HG03571 (cell line): ENCODE measurements at regions not wholly inside any gene's neighbourhood (a gene's known extent, or its start where the extent isn't known, plus 50 kb on each side); places are given as distances from the start of the nearest gene placed in this dataset.
"Not testable (repeated sequence)": the region's sequence is repeated elsewhere in the genome, so short reads cannot be mapped to it uniquely, and the experiment has no call there.

Source experiments
- ATAC-seq: cut with Tn5 transposase; IDR thresholded peaks from one replicate; pipeline ENCODE4 v1.9.1; 2021; ENCODE audit not compliant: unreplicated experiment

DNA sequence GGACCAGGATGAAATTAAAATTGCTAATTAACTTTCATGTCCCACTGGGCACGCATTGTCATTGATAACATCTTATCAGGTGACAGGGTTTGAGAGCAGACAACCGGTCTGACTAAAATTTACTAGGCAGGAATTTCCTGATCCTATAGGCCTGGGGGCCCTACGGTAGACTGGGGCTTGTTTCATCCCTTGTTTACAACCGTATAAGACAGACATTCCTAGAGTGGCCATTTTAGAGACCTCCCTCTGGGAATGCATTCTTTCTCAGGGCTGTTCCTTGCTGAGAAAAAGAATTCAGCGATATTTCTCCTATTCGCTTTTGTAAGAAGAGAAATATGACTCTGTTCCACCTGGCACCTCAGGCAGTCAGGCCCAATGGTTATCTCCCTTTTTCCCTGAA lies 1737.8 kb upstream of the ACO1 start:
- ATAC-seq: not testable (repeated sequence)

DNA sequence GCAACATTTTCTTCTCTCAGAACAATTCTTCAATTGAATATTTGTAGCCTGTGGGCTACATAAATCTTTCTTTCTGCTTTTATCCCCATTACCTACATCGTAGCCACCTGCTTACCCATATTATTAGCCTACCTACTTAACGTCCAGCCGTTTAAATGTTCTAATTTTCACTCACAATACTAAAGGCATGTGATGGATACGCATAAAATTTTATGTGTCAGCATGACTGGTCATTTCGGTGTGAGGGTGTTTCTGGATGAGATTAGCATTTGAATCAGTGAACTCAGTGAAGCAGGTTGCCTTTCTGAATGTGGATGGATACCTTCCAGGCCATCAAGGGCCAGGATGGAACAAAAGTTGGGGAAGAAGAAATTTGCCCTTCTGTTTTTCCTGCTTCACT lies 1722.5 kb upstream of the ACO1 start:
- ATAC-seq: no peak

DNA sequence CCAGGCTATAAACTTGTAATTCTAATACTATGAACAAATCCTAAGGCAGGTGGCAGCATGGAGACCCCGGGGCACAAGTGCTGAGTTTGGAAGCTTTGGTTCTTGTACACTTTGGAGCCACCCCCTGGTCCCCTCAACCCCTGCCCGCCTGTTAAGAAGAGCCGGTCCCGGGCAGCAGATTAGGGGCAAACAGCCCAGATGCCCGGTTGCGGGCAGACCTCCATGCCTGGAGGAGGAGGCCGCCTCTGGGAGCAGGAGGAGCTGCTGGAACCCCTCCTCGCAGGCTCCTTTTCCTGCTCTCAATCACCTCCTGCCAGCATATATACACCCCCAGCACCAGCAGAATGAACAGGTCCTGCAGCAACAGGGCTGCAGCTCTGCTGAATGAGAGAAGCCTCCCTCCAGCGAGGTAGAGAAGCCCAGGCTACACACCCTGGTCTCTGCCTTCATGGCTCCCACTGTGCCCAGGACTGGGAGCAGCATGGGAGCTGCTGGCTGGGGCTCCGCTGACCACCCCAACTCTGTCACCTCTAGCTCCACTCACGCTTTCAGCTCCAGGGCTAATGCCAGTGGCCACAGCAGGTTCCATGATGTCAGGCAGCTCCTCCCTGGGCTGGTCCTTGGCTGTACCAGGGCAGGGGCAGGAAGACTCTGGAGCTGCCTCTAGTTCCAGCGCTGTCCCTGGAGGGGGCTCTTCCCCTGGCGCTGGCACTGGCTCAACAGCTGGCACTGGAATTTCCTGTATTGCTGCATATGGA lies 1713.5 kb upstream of the ACO1 start:
- ATAC-seq: no peak

DNA sequence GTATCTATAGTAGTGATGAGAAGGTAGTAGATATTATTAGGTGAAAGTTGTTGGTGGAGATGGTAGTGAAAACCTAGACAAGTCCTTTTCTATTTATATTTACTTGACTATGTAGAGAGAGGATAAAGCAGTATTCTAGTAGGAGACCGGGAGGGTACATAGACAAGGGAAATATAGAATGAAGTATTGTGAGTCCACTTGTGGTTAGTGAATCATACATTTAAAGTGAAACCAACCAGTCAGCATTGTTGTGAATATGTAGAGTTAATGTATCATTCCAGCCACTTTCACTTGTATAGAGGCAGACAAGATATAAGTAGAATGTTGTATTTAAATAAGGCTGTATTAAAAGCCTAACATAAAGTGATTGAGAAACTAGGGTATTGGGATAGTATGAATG lies 1711.3 kb upstream of the ACO1 start:
- ATAC-seq: no peak

DNA sequence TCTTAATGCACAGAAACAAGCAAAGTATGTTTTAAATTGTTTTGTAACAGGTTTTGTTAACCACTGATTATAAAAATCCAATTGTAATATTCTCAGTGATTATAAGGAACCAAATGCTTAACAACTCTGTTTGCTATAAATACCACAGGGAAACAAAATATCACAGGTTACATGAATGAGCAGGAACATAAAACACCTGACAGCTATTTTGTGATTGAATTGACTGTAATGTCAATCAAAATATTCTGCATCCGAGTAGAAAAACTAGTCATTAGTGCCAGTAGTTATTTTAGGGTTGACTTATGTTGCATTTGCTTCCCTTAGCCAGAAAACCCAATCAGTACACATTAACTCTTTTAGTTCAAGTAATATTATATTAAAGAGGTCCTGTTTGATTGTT lies 1707.8 kb upstream of the ACO1 start:
- ATAC-seq: no peak

DNA sequence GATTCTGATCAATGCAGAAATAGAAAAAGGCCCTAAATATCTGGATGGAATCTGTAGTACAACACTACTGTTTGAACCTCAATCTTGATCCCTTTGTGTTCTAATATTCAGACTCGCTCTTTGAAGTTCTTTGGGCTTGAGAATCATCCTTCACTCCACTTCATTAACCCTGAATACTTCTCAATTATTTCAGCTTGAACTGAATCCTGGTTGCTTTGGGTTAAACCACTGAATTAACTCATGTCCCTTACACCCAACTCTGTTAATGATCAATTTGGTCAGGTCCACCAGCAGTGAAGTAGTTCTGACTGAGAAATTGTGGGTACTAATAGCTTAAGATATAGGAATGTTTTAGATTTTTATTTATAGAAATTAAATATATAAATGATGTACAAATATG lies 1707.2 kb upstream of the ACO1 start:
- no peak for ATAC-seq

DNA sequence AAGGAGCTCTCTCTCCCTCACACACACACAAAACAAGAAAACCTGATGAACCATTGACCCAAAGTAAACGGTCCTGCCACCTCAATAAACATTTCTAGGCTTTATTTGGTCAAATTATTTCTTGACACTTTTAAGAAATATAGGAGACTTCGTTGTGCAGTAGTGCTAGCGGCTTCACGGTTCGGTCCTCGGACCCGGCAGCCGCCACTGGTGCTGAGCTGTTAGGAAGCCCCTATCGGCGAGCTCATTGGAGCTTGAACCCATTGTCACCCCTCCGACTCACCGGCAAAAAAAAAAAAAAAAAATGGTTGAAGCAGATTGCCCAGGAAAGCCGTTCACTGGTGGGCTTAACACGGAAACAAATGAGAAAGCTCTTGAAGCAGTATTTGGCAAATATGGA lies 1695.6 kb upstream of the ACO1 start:
- no peak for ATAC-seq

DNA sequence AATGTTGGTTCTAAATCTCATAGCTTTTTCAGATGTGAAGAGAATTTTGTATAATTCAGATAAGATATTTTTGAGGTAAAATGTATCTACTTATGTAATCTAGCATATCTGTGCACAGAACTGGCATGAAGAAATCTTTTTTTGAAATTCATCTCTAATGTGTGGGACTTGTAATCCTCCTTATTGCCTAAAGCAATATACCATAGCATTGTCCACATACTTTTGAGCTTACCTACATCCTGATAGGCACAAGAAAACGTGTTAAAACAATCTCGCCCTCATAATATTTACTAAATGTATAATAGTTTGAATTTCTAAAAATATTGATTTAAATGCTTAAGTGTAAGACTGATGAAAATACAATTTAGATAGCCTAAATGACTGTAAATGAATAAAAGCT lies 1686.5 kb upstream of the ACO1 start:
- no peak for ATAC-seq

DNA sequence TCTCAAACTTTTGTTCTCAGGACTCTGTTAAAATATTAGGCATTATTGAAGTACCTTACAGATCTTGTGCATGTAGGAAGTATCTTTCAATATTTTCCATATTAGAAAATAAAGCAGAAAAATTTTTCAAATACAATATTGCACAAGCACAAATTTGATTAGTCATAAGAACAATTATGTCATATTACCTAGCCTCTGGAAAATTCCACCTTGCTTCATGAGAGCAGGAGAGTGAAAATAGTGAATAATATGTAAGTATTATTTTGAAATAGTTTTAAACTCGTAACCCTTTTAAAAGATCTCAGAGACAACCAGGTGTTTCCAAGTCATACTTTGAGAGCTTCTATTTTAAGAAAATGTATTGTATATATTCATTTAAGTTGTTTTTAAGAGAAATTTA lies 1672.9 kb upstream of the ACO1 start:
- ATAC-seq: no peak

DNA sequence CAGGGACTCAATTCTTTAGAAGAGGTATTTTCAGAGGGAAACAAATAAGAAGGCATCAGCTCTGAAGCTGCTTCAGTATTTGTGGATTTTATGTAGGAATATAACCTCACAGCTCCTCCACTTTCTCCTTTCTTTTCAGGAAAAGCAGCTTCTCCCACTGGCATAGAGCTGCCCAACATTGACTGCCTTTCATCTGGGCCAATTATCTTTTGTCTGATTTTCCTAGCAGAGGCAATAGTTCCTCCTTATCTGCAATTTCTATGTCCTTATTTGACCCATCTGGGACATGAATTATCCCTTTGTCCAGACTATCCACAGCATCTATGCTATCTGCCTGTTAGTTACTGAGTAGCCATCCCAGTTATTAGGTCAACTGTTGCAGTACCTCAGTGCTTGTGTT lies 1671.2 kb upstream of the ACO1 start:
- ATAC-seq: no peak

DNA sequence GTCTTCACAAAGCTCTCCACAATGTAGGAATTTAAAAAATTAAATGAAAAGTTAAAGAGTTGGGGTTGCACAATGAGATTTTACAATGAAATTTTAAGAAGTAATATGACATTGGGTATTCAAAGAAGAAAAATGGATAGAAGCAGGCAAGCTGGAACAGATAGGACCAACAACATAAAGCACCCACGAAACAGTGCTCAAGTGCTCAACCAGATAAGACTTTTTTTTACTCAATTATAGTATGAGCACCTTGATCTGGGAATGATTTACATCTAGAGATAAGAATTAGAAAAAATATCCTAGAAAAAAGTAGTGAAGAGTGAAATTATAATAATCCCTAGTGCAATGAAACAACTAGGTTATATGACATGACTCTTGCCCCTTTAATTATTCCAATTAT lies 1670.1 kb upstream of the ACO1 start:
- ATAC-seq: no peak

DNA sequence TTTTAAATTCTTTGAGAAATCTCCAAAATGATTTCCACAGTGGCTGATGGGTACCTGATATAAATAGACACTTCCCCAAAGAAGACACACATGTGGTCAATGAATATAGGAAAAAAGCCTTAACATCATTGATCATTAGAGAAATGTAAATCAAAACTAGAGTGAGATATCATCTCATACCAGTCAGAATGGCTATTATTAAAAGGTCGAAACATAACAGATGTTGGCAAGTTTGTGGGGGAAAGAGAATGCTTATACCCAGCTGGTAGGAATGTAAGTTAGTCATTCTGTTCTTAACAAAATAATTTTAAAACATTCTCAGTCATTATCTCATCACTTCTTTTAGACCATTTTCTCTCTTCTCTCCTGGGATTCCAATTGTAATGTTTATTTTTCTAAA lies 1666.0 kb upstream of the ACO1 start:
- no peak for ATAC-seq

DNA sequence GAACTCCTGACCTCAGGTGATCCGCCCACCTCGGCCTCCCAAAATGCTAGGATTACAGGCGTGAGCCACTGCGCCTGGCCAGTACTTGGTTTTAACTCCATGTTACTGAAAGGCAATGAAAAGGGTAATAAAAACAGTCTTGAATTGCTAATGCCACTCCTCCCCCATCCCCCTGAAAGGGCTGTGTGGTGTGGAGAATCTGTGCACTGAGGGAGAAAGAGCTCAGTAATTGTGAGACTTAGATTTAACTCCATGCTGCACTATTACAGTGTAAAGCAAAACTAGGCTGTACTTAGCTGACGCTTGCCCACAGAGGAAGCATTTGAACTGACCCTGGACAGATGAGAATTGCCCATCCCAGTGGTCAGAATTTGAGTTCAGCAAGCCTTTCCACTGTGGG lies 1662.4 kb upstream of the ACO1 start:
- no peak for ATAC-seq

DNA sequence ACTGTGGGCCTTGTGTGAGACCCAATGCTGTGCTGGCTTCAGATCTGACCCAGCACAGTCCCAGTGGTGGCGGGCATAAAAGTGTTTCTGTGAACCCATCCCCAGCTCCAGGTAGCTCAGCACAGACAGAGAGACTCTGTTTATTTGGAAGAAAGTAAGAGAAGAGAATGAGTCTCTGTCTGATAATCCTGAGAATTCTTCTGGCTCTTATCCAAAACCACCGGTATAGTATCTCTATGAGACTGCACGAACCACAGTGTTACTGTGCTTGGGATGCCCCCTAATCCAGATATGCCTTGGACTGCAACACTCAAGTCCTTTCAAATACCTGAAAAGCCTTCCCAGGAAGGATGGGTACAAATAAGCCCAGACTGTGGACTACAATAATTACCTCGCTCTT lies 1660.8 kb upstream of the ACO1 start:
- ATAC-seq: no peak

DNA sequence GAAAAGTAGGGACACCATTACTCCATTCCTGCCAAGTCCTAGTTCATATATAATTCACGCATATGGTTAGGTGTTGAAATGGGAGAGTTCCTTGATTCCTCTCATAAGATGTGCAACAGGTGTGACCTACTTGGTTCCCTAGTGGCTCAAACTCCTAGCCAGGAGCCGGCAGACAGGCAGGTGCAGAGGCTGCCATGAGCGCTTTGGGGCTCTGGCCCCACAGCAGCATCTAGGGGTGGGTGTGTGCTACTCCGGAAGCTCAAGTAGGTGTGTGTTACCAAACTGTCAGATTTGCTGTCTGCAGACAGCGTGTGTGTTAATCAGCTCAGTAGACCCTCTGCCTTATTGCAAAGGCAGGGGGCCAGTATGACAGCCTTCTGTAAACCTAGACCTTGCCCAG lies 1652.4 kb upstream of the ACO1 start:
- ATAC-seq: no peak

DNA sequence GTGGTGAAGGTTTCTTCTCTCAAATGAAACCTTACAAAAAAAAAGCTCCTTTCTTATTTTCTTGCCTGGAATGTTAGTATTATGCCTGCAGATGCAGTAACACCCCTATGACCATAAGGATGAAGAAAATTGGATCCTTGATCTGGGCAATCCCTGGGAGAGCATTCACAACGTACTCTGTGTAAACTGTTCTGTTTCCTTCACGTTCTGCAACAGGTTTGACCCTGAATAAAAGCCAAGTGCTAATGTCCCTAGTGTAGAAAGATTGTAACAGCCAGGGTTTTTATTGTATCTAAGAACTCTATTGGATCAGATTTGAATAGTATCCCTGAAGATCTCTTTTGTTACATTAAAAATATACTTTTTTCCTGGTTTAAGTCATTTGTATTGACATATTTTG lies 1639.6 kb upstream of the ACO1 start:
- ATAC-seq: no peak

DNA sequence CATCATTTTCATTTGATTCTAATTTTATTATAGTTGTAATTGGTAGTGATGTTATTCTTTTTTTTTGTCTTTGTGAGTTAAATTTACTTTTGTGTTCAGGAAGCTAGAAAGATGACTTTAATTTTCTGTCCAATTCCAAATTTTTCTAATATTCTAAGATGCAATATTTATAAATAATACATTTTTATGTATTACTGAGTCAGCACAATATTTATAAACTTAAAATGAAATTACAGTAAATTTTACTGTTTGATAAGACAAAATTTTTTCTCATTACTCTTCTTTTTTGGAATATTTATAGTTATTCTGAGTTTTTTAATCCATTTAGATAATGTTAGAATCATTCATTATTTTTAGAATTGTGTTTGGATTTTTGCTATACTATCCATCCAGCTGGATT lies 1637.9 kb upstream of the ACO1 start:
- ATAC-seq: no peak

DNA sequence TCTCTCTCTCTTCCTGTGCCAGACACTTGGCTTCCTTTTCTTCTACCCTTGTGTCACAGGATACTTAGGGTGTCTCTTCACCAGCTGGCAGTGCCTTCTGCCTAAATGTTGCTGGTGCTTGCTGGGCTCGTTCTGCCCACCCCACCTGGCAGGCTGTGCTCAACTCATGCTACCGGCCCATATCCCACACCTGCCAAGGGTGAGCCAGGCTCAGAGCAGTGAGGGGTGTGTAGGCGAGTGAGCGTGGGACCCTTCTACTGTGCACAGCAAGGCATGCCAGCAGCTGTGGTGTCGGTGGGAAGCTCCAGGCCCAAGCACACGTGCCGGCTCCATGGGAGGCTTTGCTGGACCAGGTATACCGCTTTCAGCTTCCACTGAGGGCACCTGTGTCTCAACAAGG lies 1626.7 kb upstream of the ACO1 start:
- ATAC-seq: no peak

DNA sequence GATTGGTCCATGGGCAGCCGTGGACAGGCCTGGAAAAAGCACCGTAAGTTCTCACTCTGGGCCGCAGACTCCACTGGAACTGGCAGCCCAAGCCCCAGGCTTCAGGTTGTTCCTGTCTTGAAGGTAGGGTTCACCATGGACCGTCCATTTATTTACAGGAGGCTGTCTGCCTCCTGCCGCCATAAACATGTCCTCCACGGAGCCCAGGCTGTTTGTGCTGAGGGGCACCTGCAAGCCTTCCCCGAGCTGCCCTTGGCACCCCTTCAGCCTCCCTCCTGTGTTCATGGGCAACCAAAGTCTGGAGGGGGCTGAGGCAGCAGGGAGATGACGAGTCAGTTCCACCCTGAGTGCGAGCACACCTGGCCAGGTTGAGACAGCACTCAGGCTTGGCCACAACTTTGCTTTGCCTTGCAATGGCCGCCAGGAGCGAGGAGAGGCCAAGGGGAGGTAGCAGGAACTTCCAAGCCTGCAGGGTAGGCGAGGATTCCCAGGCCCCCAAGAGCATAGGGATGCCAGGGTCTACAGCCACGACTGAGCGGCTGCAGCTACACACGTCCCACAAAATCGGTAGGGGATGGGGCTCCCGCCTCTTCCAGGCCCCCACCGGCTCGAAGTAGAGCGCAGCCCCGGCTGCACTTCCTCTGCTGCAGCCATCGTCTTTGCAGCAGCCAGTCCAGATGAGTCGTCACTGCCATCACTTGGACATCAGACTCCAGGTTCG lies 1625.6 kb upstream of the ACO1 start:
- ATAC-seq: no peak

DNA sequence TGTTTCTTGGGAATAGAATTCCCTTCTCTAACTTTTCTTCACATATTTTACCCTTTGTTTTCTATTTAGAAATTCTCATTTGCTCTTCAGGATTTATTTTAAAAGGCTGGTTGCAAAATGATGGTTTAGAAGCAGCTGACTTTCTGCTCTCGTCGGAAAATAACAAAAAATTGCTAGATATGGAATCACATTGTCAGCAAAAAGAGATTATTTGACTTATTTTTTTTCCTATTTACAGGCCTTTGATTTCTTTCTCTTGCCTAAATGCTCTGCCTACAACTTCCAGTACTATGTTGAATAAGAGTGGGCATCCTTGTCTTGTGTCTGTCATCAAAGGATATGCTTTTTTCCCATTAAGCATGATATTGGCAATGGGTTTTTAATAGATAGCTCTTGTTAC lies 1619.1 kb upstream of the ACO1 start:
- no peak for ATAC-seq

DNA sequence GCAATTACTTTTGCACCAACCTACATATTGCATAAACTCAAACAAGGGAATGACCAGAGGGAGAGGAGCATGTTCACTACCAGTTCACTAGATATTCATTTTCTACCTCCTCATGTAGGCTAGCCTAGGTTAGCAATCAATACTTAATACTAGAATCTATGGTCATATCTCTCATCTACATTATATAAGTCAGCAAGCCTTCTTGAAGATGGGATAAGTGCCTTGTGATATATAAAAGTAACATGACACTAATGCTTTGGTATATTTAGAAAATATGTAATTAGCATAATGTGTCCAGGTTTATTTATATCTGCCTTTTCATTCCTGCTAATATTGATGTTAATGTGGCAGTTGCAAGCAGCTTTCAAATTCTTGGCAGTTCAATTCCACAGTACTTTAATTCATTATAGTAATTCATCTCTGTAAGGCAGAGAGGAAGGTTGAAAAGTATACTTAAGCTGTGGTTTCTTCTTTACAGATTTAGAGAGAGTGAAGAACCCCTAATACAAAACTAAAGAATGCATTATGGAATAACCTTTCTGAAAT lies 1613.2 kb upstream of the ACO1 start:
- no peak for ATAC-seq

DNA sequence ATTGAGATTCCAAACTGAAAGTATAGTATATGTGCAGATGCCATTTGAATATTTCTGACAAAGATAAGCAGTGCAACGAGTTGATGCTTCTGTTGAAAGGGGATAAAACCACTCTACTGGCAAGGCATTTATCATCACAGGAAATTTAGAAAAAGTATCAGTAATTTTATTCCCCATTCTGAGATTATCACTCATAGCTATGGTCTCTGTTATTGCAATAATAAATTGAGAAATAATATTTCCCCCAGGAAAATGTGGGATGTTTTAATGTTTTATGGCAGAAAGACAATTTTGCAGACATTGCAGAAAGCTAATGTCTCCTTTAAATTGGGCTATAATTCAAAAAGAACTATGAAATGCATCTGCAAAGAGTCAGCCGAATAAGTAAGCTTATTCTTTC lies 1612.7 kb upstream of the ACO1 start:
- ATAC-seq: no peak

DNA sequence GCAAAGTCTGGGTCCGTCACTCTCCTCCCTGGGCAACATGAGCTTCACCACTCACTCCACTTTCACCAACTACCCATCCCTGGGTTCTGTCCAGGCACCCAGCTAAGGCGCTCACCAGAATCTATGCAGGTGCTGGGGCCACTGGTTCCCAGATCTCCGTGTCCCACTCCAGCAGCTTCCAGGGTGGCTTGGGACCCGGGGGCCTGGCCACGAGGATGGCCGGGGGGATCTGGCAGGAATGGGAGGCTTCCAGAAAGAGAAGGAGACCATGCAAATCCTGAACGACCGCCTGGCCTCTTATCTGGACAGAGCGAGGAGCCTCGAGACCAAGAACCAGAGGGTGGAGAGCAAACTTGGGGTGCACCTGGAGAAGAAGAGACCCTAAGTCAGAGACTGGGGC lies 1611.0 kb upstream of the ACO1 start:
- no peak for ATAC-seq
